ENCODE measurements at regions not wholly inside any gene's neighbourhood (a gene's known extent, or its start where the extent isn't known, plus 50 kb on each side); places are given as distances from the start of the nearest gene placed in this dataset.

GRCh38 chr5:42874621-42875198 lies 63.0 kb upstream of the SELENOP start:
- TF ChIP-seq DNMT1 (IDR thresholded peaks at IDR 0.05): no peak
- no peak for TF ChIP-seq ZNF444 (CRISPR knock-in tag; IDR thresholded peaks at IDR 0.05)
- TF ChIP-seq, protein P1, sequence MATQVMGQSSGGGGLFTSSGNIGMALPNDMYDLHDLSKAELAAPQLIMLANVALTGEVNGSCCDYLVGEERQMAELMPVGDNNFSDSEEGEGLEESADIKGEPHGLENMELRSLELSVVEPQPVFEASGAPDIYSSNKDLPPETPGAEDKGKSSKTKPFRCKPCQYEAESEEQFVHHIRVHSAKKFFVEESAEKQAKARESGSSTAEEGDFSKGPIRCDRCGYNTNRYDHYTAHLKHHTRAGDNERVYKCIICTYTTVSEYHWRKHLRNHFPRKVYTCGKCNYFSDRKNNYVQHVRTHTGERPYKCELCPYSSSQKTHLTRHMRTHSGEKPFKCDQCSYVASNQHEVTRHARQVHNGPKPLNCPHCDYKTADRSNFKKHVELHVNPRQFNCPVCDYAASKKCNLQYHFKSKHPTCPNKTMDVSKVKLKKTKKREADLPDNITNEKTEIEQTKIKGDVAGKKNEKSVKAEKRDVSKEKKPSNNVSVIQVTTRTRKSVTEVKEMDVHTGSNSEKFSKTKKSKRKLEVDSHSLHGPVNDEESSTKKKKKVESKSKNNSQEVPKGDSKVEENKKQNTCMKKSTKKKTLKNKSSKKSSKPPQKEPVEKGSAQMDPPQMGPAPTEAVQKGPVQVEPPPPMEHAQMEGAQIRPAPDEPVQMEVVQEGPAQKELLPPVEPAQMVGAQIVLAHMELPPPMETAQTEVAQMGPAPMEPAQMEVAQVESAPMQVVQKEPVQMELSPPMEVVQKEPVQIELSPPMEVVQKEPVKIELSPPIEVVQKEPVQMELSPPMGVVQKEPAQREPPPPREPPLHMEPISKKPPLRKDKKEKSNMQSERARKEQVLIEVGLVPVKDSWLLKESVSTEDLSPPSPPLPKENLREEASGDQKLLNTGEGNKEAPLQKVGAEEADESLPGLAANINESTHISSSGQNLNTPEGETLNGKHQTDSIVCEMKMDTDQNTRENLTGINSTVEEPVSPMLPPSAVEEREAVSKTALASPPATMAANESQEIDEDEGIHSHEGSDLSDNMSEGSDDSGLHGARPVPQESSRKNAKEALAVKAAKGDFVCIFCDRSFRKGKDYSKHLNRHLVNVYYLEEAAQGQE (IDR thresholded peaks at IDR 0.05; ENCODE audit: borderline replicate concordance): no peak
- TF ChIP-seq, protein P1 (CRISPR knock-in tag; IDR thresholded peaks at IDR 0.05; ENCODE audit: low read depth): no peak
- TF ChIP-seq TCF7 (IDR thresholded peaks at IDR 0.05; ENCODE audit: borderline replicate concordance): no peak
- TF ChIP-seq SREBF2 (CRISPR knock-in tag; IDR thresholded peaks at IDR 0.05): no peak
- TF ChIP-seq U2AF2 (optimal IDR thresholded peaks at IDR 0.05; ENCODE audit: low read depth, low read length): no peak
- TF ChIP-seq TBP (optimal IDR thresholded peaks at IDR 0.05; ENCODE audit: low read depth, low read length): no peak
- TF ChIP-seq, protein P2, sequence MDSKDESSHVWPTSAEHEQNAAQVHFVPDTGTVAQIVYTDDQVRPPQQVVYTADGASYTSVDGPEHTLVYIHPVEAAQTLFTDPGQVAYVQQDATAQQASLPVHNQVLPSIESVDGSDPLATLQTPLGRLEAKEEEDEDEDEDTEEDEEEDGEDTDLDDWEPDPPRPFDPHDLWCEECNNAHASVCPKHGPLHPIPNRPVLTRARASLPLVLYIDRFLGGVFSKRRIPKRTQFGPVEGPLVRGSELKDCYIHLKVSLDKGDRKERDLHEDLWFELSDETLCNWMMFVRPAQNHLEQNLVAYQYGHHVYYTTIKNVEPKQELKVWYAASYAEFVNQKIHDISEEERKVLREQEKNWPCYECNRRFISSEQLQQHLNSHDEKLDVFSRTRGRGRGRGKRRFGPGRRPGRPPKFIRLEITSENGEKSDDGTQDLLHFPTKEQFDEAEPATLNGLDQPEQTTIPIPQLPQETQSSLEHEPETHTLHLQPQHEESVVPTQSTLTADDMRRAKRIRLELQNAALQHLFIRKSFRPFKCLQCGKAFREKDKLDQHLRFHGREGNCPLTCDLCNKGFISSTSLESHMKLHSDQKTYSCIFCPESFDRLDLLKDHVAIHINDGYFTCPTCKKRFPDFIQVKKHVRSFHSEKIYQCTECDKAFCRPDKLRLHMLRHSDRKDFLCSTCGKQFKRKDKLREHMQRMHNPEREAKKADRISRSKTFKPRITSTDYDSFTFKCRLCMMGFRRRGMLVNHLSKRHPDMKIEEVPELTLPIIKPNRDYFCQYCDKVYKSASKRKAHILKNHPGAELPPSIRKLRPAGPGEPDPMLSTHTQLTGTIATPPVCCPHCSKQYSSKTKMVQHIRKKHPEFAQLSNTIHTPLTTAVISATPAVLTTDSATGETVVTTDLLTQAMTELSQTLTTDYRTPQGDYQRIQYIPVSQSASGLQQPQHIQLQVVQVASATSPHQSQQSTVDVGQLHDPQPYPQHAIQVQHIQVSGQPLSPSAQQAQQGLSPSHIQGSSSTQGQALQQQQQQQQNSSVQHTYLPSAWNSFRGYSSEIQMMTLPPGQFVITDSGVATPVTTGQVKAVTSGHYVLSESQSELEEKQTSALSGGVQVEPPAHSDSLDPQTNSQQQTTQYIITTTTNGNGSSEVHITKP (IDR thresholded peaks at IDR 0.05; ENCODE audit: partially characterized antibody): no peak
- no peak for TF ChIP-seq NFYB (IDR thresholded peaks at IDR 0.05; ENCODE audit: extremely low read depth, insufficient read length)
- TF ChIP-seq ATF7 (IDR thresholded peaks at IDR 0.05): no peak
- TF ChIP-seq ZBTB43 (CRISPR knock-in tag; IDR thresholded peaks at IDR 0.05): no peak
- TF ChIP-seq RFX7 (CRISPR knock-in tag; IDR thresholded peaks at IDR 0.05): no peak
- TF ChIP-seq ARID1B (IDR thresholded peaks at IDR 0.05): no peak
- TF ChIP-seq POLR2AphosphoS5 (IDR thresholded peaks at IDR 0.05; ENCODE audit: control insufficient read depth, insufficient read depth, low read depth, low read length): no peak

All from K562 (cell line).